ENCODE measurements at regions not wholly inside any gene's neighbourhood (a gene's known extent, or its start where the extent isn't known, plus 50 kb on each side); places are given as distances from the start of the nearest gene placed in this dataset.
"Not testable (repeated sequence)": the region's sequence is repeated elsewhere in the genome, so short reads cannot be mapped to it uniquely, and the experiment has no call there.

DNA sequence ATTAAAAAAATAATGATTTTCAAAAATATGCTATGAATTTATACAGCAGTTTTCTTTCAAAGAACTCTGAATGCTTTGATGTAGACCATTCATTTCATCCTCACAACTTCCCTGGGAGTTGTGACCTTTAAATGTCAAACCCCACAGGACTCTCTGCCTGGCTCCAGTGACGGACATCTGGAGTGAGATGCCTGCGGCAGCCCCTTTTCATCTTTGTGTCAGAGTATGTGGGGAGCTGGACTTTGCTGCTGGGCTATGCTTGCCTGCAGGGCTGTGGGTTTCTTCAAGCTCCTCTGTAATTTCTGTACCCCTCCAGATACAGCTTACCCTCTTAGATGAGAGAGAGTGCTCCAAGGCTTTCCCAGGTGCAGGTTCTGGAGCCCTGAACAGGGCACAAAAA lies 70.6 kb upstream of the RASGRP1 start:
- H3K27me3 Mint-ChIP-seq (ENCODE audit: low read depth): no peaks in the 10 kb centered on the region
- H3K9me3 Mint-ChIP-seq: peaks cover 27% of the 10 kb centered on the region
- peaks cover 36% of the 10 kb centered on the region for H3K4me1 Mint-ChIP-seq (ENCODE audit: low read depth)
- H3K4me3 Mint-ChIP-seq: no peak overlapping the region
- peaks cover 15% of the 10 kb centered on the region for H3K36me3 Mint-ChIP-seq (ENCODE audit: low read depth)
- H3K27ac Mint-ChIP-seq: no peak overlapping the region

DNA sequence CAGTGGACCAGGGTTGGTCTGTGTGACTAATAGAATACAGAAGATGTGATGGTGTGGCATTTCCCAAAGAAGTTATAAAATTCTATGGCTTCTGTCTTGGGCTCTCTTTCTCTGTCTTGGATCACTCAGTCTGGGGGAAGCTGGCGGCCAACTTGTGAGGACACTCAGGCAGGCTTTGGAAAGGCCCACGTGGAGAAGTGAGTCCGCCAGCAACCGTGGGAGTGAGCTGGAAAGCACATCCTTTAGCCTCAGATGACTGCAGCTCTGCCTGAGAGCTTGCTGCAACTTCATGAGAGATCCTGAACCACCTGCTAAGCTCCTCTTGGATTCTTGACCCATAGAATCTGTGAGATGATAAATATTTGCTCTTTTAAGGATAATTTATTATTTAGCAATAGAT lies 72.0 kb upstream of the RASGRP1 start:
- H3K36me3 Mint-ChIP-seq (ENCODE audit: low read depth): peaks cover 21% of the 10 kb centered on the region
- H3K4me1 Mint-ChIP-seq (ENCODE audit: low read depth): peaks cover 30% of the 10 kb centered on the region
- no peak overlapping the region for H3K27ac Mint-ChIP-seq
- peaks cover 34% of the 10 kb centered on the region for H3K9me3 Mint-ChIP-seq
- H3K4me3 Mint-ChIP-seq: no peak overlapping the region
- no peaks in the 10 kb centered on the region for H3K27me3 Mint-ChIP-seq (ENCODE audit: low read depth)

DNA sequence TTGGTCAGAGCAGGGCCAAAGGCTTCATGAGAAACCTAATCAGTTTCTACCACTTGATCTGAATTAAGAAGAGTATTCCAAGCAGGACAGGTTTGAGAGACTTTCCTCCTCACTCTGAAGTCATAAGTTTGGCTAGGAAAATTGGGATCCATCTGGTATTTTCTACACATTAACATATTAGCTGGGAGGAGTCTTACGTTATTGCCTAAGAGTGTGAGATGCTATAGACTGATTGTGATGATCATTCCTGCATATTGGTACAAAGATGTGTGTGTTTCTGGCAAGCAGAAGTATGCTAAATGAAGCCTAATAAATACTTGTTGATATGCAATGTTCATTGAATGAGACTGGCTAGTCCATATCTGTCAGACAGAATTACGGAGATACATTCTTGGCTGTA lies 73.5 kb upstream of the RASGRP1 start:
- Mint-ChIP-seq H3K9me3 (peaks cover 34% of the 10 kb centered on the region), H3K36me3 (ENCODE audit: low read depth) (peaks cover 21% of the 10 kb centered on the region), H3K4me3 (no peak overlapping the region), H3K27ac (no peak overlapping the region), H3K4me1 (ENCODE audit: low read depth) (peaks cover 34% of the 10 kb centered on the region), H3K27me3 (ENCODE audit: low read depth) (no peaks in the 10 kb centered on the region)

DNA sequence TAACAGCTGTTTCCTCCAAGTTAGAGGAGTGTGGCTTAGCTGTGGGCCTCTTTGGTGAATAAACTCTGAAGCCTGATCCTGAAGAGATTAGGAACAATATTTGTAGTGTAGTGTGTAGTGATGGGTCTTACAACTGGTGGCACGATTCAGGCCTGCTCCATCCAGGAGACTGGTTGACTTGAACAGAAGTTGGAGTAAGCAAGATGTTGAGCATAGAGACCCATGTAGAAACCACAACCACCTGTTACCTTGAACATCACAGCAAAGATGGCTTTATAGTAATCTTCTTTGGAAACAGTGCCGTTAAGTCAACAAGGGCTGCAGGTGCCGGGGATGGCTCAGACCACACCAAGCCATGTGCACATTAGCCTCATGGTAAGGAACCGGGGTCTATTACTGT lies 74.2 kb upstream of the RASGRP1 start:
- Mint-ChIP-seq H3K27ac (peak overlapping the region; percentile 47), H3K4me1 (ENCODE audit: low read depth) (peaks cover 40% of the 10 kb centered on the region)

DNA sequence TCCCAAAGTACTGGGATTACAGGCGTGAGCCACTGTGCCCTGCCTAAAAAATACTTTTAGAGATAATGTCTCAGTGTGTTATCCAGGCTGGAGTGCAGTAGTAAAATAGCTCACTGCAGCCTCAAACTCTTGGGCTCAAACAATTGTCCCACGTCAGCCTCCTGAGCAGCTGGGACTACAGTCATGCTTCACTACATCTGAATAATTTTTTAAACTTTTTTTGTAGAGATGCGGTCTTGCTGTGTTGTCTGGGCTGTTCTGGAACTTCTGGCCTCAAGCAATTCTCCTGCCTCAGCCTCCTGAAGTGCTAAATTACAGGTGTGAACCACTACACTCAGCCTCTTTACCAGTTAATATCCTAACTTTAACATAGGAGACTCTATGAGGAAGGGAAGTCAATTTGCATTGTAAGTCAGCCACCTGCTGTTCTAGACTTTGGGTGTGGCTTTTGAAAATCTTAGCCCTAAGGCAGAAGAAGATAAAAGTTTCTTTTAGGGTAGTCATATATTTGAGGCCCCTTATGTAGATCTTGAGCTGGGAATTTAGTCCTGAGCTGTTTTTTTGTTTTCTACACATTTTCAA lies 78.2 kb upstream of the RASGRP1 start:
- H3K36me3 Mint-ChIP-seq (ENCODE audit: low read depth): peaks cover 14% of the 10 kb centered on the region
- peak overlapping the region; percentile 53 for H3K27ac Mint-ChIP-seq
- peaks cover 25% of the 10 kb centered on the region for H3K9me3 Mint-ChIP-seq
- H3K4me1 Mint-ChIP-seq (ENCODE audit: low read depth): peaks cover 53% of the 10 kb centered on the region
- H3K27me3 Mint-ChIP-seq (ENCODE audit: low read depth): no peaks in the 10 kb centered on the region
- H3K4me3 Mint-ChIP-seq: no peak overlapping the region

More for the DNA sequence above, 74.2 kb upstream of the RASGRP1 start:
- Mint-ChIP-seq H3K36me3 (ENCODE audit: low read depth) (peaks cover 21% of the 10 kb centered on the region), H3K9me3 (peaks cover 34% of the 10 kb centered on the region), H3K4me3 (no peak overlapping the region), H3K27me3 (ENCODE audit: low read depth) (no peaks in the 10 kb centered on the region)

DNA sequence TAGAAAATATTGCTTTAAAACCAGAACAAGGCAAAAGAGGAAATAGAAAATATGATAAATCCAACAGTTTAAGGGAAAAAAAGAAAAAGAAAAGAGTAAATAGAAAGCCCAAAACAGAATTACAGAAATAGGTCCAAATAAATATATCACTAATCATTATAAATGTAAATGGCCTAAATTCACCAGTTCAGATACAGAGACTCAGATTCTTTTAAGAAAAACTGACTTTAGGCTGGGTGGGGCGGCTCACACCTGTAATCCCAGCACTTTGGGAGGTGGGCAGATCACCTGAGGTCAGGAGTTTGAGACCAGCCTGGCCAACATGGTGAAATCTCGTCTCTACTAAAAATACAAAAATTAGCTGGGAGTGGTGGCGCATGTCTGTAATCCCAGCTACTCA lies 79.7 kb upstream of the RASGRP1 start:
- not testable (repeated sequence) for H3K27me3 Mint-ChIP-seq (ENCODE audit: low read depth); H3K27ac Mint-ChIP-seq; H3K4me3 Mint-ChIP-seq
- H3K36me3 Mint-ChIP-seq (ENCODE audit: low read depth): peaks cover 11% of the 10 kb centered on the region
- peaks cover 49% of the 10 kb centered on the region for H3K4me1 Mint-ChIP-seq (ENCODE audit: low read depth)
- peaks cover 12% of the 10 kb centered on the region for H3K9me3 Mint-ChIP-seq

DNA sequence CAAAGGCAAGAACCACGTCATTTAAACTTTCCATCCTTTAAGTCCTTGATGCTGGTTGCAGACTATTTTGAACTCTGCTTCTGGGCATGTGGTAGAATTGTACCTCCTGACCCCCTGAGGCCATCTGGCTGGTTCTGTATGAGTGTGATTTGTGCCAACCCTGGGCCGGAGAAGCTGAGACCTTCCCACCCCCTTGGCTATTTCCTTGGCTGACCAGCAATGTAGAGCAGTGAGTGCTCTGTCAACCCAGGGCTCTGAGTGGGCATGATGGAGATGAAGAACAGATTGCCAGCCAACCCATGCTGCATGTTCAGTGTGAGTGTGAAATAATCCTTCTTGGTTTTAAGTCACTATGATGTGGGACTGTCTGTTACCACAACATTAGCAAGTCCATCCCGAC lies 82.1 kb upstream of the RASGRP1 start:
- Mint-ChIP-seq H3K9me3 (peaks cover 5% of the 10 kb centered on the region), H3K4me1 (ENCODE audit: low read depth) (peaks cover 63% of the 10 kb centered on the region)

DNA sequence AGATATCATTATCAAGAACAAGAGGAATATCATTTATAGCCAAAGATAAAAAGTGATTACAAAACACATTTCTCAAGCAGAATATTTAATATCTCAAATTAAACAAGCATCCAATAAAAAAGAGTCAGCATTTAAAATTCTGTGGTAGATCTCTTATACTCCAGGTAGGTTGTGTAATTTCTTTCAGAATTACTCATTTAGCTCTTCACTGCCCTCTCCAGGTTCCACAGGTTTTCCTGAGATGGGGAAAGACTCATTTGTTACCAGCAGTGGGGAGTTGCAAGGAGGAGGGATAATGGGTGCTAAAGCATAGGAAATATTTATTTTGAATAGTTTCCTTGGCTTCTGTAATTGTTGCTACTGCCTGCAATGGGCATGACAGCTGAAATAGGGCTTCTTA lies 83.1 kb upstream of the RASGRP1 start:
- H3K27me3 Mint-ChIP-seq (ENCODE audit: low read depth): no peaks in the 10 kb centered on the region
- peaks cover 5% of the 10 kb centered on the region for H3K9me3 Mint-ChIP-seq
- peaks cover 9% of the 10 kb centered on the region for H3K36me3 Mint-ChIP-seq (ENCODE audit: low read depth)
- peak overlapping the region; percentile 49 for H3K27ac Mint-ChIP-seq
- H3K4me3 Mint-ChIP-seq: no peak overlapping the region
- peaks cover 69% of the 10 kb centered on the region for H3K4me1 Mint-ChIP-seq (ENCODE audit: low read depth)

More for the DNA sequence above, 82.1 kb upstream of the RASGRP1 start:
- H3K27ac Mint-ChIP-seq: no peak overlapping the region
- H3K36me3 Mint-ChIP-seq (ENCODE audit: low read depth): peaks cover 9% of the 10 kb centered on the region
- no peaks in the 10 kb centered on the region for H3K27me3 Mint-ChIP-seq (ENCODE audit: low read depth)
- H3K4me3 Mint-ChIP-seq: no peak overlapping the region

DNA sequence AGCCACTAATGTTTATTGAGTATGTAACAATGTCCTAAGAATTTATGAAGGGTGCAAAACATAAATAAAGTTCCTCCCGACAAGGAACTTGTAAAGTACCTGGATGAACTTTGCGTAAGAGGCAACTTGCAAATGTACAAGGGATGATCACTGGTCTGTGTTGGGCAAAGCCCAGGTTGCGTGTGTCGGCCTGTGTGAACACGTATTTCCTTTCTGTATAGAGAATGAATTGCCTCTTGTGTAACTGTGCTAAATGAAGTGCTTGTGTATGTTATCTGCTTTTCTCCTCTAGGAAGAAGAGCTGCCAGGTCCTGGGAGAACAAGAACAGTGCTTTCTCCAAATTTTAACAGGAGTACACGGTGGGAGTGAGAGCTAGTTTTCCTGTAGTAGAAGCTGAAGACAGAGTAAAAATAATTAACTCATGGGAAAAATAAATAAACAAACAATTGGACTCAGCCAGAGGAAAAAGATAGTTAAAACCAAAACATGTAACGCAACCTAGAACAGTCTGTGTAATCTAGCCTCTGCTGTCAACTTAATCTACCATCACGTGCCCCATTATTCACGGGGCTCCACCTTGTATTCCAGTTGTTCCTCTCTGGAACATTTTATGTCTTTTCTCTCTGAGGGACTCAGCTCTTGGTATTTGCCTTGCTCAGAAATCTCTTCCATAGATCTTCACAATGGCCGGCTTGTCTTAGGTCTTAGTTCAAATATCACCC lies 83.7 kb upstream of the RASGRP1 start:
- Mint-ChIP-seq H3K4me3 (peak overlapping the region; percentile 35), H3K4me1 (ENCODE audit: low read depth) (peaks cover 70% of the 10 kb centered on the region), H3K27ac (peak overlapping the region; percentile 49), H3K9me3 (peaks cover 5% of the 10 kb centered on the region), H3K36me3 (ENCODE audit: low read depth) (peaks cover 13% of the 10 kb centered on the region), H3K27me3 (ENCODE audit: low read depth) (no peaks in the 10 kb centered on the region)

DNA sequence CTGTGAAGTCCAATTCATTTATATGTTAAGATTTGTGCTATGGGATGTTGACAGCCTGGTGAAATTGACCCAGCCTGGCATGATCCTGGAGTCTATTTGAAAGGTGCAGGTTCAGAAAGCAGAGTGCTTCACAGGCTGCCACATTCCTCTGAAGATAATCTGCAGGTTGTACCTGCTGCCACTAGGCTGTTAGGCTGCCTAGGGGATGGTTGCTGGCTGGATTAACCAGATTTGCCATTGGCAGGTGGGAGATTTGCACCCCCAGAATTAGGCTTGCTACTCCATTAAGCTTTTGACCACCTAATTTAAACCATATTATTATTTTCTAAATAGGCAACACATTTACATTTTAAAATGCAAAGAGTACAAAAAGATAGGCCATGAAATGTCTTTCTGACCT lies 85.8 kb upstream of the RASGRP1 start:
- no peaks in the 10 kb centered on the region for H3K27me3 Mint-ChIP-seq (ENCODE audit: low read depth)
- peak overlapping the region; percentile 98 for H3K27ac Mint-ChIP-seq
- peaks cover 69% of the 10 kb centered on the region for H3K4me1 Mint-ChIP-seq (ENCODE audit: low read depth)
- H3K36me3 Mint-ChIP-seq (ENCODE audit: low read depth): peaks cover 20% of the 10 kb centered on the region
- H3K4me3 Mint-ChIP-seq: peak overlapping the region; percentile 79
- H3K9me3 Mint-ChIP-seq: peaks cover 5% of the 10 kb centered on the region

DNA sequence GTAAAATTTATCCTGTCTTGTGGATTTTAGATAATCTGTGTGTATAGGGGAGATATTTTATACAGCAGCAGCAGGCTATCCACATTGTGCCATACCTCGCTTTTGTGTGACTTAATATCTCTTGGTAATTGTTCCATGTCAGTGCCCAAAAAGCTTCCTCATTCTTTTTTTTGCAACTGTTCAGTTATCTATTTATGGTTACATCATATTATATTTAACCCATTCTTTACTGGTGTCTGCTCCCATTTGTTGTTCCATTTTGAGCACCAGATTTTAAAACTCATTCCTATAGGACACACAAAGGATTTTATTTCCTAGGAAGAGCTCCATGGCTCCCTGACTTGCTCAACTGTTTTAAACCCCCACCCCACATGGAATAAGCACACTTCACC lies 86.3 kb upstream of the RASGRP1 start:
- Mint-ChIP-seq H3K36me3 (ENCODE audit: low read depth) (peaks cover 26% of the 10 kb centered on the region), H3K27ac (peak overlapping the region; percentile 98), H3K4me3 (peak overlapping the region; percentile 79), H3K9me3 (peaks cover 5% of the 10 kb centered on the region), H3K4me1 (ENCODE audit: low read depth) (peaks cover 73% of the 10 kb centered on the region), H3K27me3 (ENCODE audit: low read depth) (no peaks in the 10 kb centered on the region)

DNA sequence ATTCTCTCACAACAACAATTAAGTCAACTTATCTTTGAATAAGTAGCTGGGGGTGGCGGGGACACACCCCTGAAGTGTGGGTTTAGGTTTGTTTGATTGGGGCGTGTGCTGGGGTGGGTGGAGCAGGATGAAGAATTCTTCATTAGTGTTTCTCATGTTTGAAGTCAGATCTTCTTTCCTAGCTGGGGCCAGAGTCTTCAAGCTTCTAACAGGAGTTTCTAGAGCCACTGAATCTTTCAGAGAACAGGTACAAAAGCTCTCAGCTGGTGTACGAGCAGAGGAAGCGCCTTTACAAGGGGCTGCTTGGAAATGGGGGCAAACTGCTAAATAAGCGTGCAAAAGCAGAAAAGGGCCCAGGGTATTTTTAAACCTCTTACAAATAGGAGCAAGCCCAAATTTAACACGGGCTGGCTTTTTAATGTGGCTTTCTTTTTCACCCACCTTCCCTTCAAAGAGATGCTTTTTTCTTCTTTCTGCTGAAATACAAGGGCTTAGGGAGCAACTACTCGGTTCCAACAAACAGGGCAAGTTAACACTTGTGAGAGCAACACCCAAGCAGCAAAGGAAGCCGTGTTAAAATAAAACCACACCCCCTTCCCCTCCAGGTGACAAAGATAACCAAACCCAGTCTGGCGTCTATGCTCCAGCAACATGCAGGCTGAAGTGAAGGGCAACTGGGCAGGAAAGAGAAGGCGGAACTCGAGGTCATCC lies 86.9 kb upstream of the RASGRP1 start:
- peaks cover 27% of the 10 kb centered on the region for H3K36me3 Mint-ChIP-seq (ENCODE audit: low read depth)
- peaks cover 5% of the 10 kb centered on the region for H3K9me3 Mint-ChIP-seq
- H3K27ac Mint-ChIP-seq: peak overlapping the region; percentile 98
- H3K4me1 Mint-ChIP-seq (ENCODE audit: low read depth): peaks cover 74% of the 10 kb centered on the region
- H3K4me3 Mint-ChIP-seq: peak overlapping the region; percentile 79
- H3K27me3 Mint-ChIP-seq (ENCODE audit: low read depth): no peaks in the 10 kb centered on the region

DNA sequence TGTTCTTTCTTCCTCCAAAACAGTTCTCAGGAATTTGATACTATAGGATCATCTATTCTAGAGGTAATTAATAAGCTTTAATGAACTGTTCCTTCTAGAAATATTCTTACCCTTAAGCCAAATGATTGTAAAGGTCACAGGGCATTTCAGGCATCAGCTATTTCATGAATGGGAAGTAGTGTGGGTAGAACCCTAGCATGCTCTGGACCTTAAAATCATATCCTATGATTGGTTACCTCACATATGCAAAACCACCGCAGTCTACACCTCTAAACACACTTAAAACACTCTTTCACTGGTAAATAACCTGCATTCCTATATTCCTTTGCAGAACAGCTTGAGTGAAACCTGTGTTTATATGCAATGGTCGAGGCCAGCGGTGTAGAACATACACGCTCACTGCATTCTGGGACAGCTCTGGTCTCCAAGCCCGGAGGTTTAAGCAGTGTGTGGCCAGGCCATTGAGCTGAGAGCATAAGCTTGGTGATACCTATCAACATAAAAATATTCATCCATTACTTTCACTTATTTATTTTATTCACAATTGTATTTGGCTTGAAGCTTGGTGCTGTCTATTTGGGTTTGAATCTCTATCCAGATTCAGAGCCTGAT lies 87.7 kb upstream of the RASGRP1 start:
- Mint-ChIP-seq H3K27me3 (ENCODE audit: low read depth) (no peaks in the 10 kb centered on the region), H3K27ac (peak overlapping the region; percentile 98), H3K4me3 (peak overlapping the region; percentile 79), H3K4me1 (ENCODE audit: low read depth) (peaks cover 67% of the 10 kb centered on the region), H3K36me3 (ENCODE audit: low read depth) (peaks cover 27% of the 10 kb centered on the region), H3K9me3 (peaks cover 5% of the 10 kb centered on the region)

DNA sequence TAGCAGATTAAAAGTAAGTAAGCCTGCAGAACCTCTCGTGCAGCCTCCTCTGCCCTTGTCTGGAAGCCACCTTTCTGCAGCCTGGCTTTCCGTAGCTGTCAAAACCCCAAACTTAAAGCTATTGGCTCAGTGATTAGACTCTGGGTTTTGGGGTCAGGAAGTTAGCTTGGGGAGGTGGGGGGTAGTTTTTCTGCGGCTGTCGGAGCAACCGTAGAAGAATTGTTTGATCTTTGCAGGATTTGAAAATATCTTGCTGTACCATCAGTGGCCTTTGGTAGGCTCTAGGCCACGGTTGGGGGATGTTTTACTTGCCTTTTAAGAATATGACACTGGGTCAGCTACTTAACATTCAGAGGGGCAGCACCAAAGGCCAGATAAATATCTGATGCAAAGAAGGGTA lies 88.4 kb upstream of the RASGRP1 start:
- Mint-ChIP-seq H3K27me3 (ENCODE audit: low read depth) (no peaks in the 10 kb centered on the region), H3K9me3 (peaks cover 5% of the 10 kb centered on the region), H3K4me1 (ENCODE audit: low read depth) (peaks cover 65% of the 10 kb centered on the region), H3K36me3 (ENCODE audit: low read depth) (peaks cover 27% of the 10 kb centered on the region), H3K27ac (peak overlapping the region; percentile 98), H3K4me3 (peak overlapping the region; percentile 79)

All from T-helper 1 cell treated with Interleukin-12 subunit alpha and Interleukin-12 subunit beta and Interleukin-4 antibody, amounts not matched to agents 30 μg/mL and 1 μg/mL, for 36 hours (primary cell).